Subcutaneous abdominal adipose tissue (tissue), 5 donors: ENCODE measurements at regions not wholly inside any gene's neighbourhood (a gene's known extent, or its start where the extent isn't known, plus 50 kb on each side); places are given as distances from the start of the nearest gene placed in this dataset.

ENCODE experiments used
- H3K27ac ChIP-seq: one replicate; pipeline ENCODE4 v1.7.0; 2013; ENCODE audit warnings: low read depth, mild to moderate bottlenecking, inconsistent platforms, low read length, moderate library complexity
- H3K27me3 ChIP-seq, 5 donors: one replicate each; pipeline ENCODE4 v1.7.0; 2013; ENCODE audit warnings: low read length in 5 of 5, inconsistent platforms in 1 of 5; ENCODE audit not compliant: control insufficient read depth in 5 of 5, insufficient read depth in 4 of 5
- H3K36me3 ChIP-seq, 5 donors: one replicate each; pipeline ENCODE4 v1.7.0; 2013; ENCODE audit warnings: low read length in 5 of 5; ENCODE audit not compliant: control insufficient read depth in 5 of 5, insufficient read depth in 5 of 5
- H3K4me1 ChIP-seq, 5 donors: one replicate each; pipeline ENCODE4 v1.7.0; 2013; ENCODE audit warnings: low read length in 5 of 5, mild to moderate bottlenecking in 3 of 5, moderate library complexity in 1 of 5; ENCODE audit not compliant: control insufficient read depth in 5 of 5, insufficient read depth in 5 of 5
- H3K4me3 ChIP-seq, 5 donors: one replicate each; pipeline ENCODE4 v1.7.0; 2013; ENCODE audit warnings: low read length in 5 of 5, low read depth in 1 of 5
- H3K9ac ChIP-seq, 5 donors: one replicate each; pipeline ENCODE4 v1.7.0; 2013; ENCODE audit warnings: low read length in 5 of 5, mild to moderate bottlenecking in 4 of 5, moderate library complexity in 3 of 5
- H3K9me3 ChIP-seq, 5 donors: one replicate each; pipeline ENCODE4 v1.7.0; 2013; ENCODE audit warnings: low read length in 5 of 5; ENCODE audit not compliant: control insufficient read depth in 5 of 5
- donor health status: healthy.
- donor health status: healthy.
- donor health status: healthy.
- donor health status: healthy.
- donor health status: healthy.

DNA sequence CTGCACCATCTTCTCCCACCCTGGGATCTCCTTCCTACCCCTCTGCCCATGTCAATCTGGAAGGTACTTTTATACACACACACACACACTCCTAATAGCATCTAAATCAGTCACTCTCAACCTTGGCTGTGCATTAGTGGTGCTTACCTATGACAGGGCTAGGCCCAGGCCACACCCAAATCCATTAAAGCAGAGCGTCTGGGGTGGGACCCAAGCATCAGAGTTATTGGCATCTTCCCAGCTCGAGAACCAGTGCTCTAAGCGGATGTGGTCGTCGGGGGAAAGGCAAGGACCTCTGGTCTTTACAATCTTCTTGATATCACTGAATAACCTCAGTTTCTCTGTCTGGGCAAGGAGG, 194.6 kb downstream of the TRIM29 start:
- Histone ChIP-seq H3K4me1 (no peaks in the 10 kb centered on the region), H3K27me3 (peaks cover 0 to 16% (median 14%) of the 10 kb centered on the region in 5 donors), H3K36me3 (no peaks in the 10 kb centered on the region), H3K4me3 (no peak overlapping the region), H3K9ac (no peak overlapping the region), H3K9me3 (no peaks in the 10 kb centered on the region), H3K27ac (no peak overlapping the region)

DNA sequence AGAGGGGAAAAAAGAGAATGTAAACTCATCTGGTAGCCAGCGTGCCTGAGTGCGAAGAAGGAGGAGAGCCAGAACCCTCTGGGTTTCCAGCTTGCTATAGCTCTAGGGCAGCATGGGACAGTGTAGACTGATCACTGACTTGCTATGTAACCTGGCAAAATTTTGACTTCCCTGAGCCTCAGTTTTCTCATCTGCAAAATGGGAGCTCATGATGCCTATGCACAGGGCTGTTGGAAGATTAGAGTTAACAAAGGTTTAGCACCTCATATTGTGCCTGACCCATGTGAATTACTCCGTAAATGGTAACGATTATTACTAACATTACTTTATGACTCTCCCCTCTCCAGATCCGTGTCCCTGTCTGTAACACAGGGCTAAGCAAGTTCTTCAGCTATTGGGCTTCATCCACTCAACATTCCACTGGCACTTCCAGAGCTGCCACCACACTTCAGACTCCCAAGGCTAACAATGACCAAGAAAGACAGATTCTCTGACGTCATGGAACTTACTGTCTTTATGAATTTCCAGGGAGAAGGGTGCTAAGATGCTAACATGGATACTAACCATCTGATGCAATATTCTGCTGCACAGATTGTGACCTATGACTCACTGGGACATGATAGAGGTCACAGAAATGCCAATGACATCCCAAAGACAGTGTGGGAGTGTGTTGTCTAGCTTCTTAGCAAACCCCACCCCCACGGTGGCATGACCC, 195.2 kb downstream of the TRIM29 start:
- no peak overlapping the region for H3K27ac ChIP-seq
- peaks cover 0 to 16% (median 14%) of the 10 kb centered on the region in 5 donors for H3K27me3 ChIP-seq
- no peak overlapping the region for H3K9ac ChIP-seq
- no peak overlapping the region for H3K4me3 ChIP-seq
- no peaks in the 10 kb centered on the region for H3K36me3 ChIP-seq
- no peaks in the 10 kb centered on the region for H3K4me1 ChIP-seq
- no peaks in the 10 kb centered on the region for H3K9me3 ChIP-seq

DNA sequence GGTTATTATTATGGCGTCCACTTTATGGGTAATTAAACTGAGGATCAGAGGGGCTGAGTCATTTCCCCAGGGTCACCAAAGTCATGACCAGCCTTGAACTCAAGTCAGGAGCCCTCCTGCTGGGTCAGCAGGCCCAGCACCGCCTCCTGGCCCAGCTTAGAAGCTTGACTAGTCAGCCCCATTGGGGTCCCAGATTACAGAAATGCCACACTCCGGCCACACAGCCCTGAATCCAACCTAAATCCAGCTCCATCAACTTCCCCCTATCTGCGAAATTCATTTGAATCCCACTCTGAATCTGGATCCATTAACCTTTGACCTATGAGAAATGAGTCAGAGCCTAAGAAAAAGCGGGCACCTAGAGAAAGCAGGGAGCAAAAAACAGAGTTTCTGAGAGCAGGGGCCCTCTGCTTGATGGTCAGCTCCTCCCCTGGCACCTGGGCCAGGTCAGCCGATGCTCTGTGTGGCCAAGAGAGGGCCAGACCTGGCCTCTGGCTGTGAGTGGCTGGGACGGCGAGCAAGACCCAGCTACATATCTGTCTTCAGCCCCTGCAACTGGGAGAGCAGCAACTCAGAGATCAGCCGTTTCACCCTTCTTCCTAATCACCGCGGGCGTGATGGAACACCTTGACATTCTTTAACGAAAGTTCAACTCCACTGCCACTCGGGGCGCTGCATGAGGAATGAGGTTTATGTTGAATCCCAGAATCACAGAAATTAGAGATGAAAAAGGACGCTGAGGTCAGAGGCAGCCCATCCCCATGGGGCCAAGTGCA, 196.1 kb downstream of the TRIM29 start:
- Histone ChIP-seq H3K4me1 (no peaks in the 10 kb centered on the region), H3K27ac (no peak overlapping the region), H3K27me3 (peaks cover 0 to 17% (median 14%) of the 10 kb centered on the region in 5 donors), H3K4me3 (no peak overlapping the region), H3K9me3 (no peaks in the 10 kb centered on the region), H3K36me3 (no peaks in the 10 kb centered on the region), H3K9ac (no peak overlapping the region)

DNA sequence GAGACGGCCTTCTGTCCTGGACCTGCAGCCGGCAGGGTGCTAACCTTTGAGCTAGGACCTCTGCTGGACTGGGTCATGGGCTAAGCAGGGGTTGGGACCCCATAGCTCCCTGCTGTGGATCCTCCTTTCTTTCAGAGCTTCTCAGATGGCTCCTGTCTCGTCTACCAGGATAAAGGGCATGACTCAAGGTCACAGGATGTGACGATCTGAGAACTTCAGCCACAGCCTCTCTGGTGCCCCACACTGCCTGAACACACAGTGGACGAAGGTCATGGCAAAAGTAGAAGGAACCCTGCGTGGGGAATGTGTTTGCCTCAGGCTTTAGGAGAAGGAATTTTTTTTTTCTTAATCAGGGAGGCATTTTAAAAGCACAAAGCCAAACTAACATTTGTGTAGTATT, 196.7 kb downstream of the TRIM29 start:
- Histone ChIP-seq H3K9ac (no peak overlapping the region), H3K27ac (no peak overlapping the region), H3K27me3 (peaks cover 0 to 19% (median 14%) of the 10 kb centered on the region in 5 donors), H3K9me3 (no peaks in the 10 kb centered on the region), H3K4me1 (no peaks in the 10 kb centered on the region), H3K4me3 (no peak overlapping the region), H3K36me3 (no peaks in the 10 kb centered on the region)

DNA sequence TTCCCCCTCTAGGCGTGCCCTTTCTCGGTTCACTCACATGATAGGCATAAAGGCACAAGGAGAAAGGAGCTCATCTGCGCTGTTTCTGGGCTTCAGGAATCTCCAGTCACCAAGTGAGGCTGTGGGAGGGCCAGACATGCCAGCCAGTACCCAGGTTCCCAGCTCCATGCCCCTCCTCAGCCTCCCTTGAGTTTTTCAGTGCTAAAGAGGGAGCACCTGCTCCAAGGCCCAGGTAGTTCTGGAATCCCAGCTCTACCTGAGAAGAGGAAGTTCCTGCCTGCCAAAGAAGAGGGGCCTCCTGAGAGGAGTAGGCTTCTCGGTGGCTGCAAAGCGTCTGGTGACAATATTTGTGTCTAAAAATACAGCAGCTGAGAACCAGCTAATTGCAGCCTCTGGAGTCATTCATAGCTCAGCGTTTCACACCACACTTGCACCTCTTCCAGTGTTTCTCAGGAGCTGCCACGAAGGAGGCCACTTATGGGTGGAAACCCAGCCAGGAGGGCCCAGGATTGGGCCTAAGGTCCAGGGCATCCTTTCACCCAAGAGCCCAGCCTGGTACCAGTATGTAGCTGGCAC, 197.4 kb downstream of the TRIM29 start:
- Histone ChIP-seq H3K4me1 (no peaks in the 10 kb centered on the region), H3K27ac (no peak overlapping the region), H3K27me3 (peaks cover 3 to 24% (median 16%) of the 10 kb centered on the region in 5 donors), H3K9me3 (no peaks in the 10 kb centered on the region), H3K36me3 (no peaks in the 10 kb centered on the region), H3K9ac (no peak overlapping the region), H3K4me3 (no peak overlapping the region)

DNA sequence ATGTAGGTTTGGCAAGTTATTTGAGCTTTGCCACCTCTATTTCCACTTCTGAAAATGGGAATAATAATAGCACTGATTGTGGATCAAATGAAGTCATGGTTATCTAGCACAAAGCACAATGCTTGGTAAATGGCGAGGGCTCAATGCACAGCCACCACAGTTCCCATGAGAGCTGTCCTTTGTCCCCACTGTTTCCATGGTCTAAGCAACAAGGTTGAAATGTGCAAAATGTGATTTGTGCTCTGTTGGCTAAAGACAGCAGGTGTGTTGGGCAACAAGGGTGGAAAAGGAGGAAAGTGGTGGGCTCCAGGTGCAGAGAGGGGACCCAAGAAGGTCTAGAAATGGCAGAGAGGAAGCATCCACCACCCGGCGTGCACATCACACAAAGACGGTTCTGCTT, 200.5 kb downstream of the TRIM29 start:
- peaks cover 6 to 24% (median 14%) of the 10 kb centered on the region in 5 donors for H3K27me3 ChIP-seq
- no peak overlapping the region for H3K9ac ChIP-seq
- no peak overlapping the region for H3K27ac ChIP-seq
- no peaks in the 10 kb centered on the region for H3K9me3 ChIP-seq
- no peaks in the 10 kb centered on the region for H3K36me3 ChIP-seq
- H3K4me1 ChIP-seq = no peaks in the 10 kb centered on the region
- H3K4me3 ChIP-seq = no peak overlapping the region

DNA sequence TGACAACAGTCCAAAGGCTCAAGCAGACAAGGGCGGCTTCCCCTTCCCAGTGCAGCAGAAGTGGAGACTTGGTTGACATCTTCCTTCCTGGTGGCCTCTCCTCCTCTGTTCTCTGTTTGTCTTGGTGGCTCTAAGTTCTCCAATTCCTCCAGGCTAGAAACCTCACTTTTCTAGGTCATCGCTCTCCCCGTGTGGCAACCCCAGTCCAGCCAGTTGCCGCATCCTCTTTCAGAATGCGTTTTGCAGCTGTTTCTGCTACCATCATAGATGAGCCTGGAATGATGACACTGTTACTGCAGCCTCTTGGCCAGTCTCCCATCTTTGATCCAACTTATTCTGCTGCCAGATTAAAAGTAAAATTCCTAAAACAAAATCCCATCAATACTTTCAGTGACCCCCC, 201.5 kb downstream of the TRIM29 start:
- Histone ChIP-seq H3K4me3 (no peak overlapping the region), H3K4me1 (no peaks in the 10 kb centered on the region), H3K9ac (no peak overlapping the region), H3K27ac (no peak overlapping the region), H3K27me3 (peaks cover 11 to 24% (median 17%) of the 10 kb centered on the region in 5 donors), H3K36me3 (no peaks in the 10 kb centered on the region), H3K9me3 (no peaks in the 10 kb centered on the region)

DNA sequence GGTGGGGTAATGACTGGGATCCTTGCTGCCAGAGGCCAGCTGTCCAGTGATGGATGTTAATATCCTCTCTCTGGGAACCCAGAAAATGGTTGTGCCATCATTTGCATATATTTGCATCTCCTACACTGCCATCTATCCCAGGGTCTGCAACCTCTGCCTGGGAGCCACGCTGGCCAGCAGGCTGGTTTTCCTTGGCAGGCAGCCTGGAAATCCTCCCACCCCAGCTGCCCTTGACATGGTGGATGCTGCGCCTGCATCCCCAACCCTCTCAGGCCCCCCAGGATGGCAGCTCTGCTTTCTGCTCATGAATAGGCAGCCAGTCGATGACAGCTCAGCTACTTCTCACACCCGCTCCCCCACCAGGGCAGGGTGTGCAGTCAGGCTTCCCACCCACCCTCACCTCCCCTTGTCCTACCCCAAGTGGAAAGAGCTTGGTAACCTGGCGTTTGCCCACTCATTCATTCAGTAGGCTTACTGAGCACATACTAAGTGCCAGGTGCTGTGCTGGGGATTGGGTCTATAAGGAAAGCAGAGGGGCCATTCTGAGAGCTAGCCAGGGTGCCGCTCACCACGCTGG, 202.5 kb downstream of the TRIM29 start:
- Histone ChIP-seq H3K4me3 (no peak overlapping the region), H3K27me3 (peaks cover 11 to 28% (median 17%) of the 10 kb centered on the region in 5 donors), H3K9me3 (no peaks in the 10 kb centered on the region), H3K27ac (no peak overlapping the region), H3K4me1 (no peaks in the 10 kb centered on the region), H3K36me3 (no peaks in the 10 kb centered on the region), H3K9ac (no peak overlapping the region)

DNA sequence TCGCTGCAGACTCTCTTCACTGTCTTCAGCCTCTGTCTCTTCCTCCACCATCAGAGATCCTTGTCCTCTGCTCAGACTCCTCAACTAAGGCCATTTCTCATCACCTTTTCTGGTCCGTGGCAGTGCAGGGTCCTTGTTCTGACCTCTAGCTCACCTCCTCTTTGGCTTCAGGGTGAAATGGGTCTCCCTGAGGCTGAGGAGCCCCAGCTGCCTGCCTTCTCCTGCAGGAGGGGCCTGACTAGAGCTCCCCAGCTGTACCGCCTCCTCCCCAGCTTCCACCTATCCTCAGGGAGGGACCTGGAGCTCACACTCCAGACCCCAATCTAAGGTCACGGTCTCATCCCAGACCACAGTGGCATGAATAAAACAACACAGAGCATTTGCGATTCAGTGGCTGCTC, 203.0 kb downstream of the TRIM29 start:
- Histone ChIP-seq H3K27ac (no peak overlapping the region), H3K9ac (no peak overlapping the region), H3K36me3 (no peaks in the 10 kb centered on the region), H3K9me3 (no peaks in the 10 kb centered on the region), H3K27me3 (peaks cover 11 to 28% (median 17%) of the 10 kb centered on the region in 5 donors), H3K4me1 (no peaks in the 10 kb centered on the region), H3K4me3 (no peak overlapping the region)

DNA sequence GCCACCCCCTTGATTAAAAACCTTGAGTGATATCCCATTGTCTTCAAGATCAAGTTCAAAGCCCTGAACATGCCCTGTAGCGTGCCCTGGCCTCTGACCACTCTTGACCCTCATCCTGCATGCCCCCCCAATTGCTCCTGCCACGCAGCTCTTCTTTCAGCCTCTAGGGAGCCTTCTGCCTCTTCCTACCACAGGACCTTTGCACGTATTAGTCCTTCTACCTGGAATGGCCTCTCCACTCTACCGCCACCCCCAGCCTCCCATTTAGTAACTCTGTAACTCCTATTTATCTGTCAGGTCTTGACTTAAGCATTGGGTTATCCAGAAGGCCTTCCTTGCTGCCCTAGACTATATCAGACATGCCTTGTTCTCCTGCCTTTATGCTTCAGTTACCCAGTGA, 203.6 kb downstream of the TRIM29 start:
- H3K36me3 ChIP-seq = no peaks in the 10 kb centered on the region
- no peaks in the 10 kb centered on the region for H3K9me3 ChIP-seq
- H3K9ac ChIP-seq = no peak overlapping the region
- H3K4me3 ChIP-seq = no peak overlapping the region
- peaks cover 11 to 24% (median 13%) of the 10 kb centered on the region in 5 donors for H3K27me3 ChIP-seq
- no peaks in the 10 kb centered on the region for H3K4me1 ChIP-seq
- H3K27ac ChIP-seq = no peak overlapping the region
